ENCODE measurements at regions not wholly inside any gene's neighbourhood (a gene's known extent, or its start where the extent isn't known, plus 50 kb on each side); places are given as distances from the start of the nearest gene placed in this dataset.
"Not testable (repeated sequence)": the region's sequence is repeated elsewhere in the genome, so short reads cannot be mapped to it uniquely, and the experiment has no call there.

DNA sequence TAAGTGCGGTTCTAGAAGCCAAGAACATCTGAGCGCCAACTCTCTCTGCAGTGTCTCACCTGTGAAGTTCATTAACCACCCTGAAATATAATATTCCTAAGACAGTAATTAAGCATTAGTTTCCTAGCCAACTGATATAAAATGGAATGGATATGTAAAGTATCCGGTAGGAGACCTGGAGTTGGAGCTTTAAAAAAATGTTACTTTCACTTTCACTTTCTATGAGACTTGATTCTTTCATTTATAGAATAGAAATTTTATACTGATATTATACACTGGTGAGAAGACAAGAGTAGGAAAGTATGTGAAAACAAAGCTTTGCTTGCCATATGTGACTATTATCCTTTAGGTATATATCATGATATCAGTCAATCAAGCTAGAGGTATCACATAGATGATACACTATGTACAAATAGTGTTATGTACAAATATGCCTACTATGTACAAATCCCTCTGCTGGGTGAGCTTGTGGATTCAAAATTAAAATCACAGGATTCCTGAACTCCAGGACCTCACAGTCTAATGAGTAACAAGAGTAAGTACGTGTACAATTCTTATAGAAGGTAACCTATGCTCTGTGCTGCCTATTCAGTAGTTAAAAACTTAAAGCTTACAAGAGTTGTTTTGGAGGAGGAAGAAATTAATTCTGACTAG lies 934.2 kb downstream of the TTLL7 start:
- FAIRE-seq = no peak

DNA sequence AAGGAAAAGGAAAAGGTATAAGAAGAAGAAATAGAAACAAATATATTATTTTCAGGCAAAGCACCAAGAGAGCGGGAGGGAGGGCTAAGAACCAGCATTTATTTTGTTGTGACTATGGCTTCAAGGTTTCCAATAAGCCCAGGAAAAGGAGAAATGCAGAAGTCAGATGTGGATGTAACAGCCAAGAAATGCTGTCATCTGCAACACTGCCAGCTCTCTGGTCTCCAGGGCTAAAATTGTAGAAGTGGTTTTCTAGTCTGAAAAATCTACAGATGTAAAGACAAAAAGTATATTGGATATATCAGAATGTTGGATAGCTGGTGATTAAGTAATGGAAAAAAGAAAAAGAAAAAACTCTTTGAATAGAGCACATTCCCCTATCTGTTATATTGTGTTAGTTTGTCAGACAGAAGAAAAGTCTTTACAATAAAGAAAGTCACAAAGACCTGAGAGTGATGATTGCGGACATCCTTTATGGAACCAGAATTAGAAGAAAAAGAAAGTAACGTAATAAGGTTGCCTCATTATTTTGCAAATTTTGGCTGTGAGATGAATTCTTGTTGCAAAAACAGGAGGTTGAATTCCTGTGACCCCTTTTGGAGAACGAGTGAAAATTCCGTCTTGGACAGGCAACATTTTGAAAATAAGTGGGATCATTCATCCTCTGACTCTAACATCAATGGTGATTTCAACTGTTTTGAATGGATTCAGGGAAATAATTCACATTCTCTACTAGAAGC lies 938.1 kb downstream of the TTLL7 start:
- FAIRE-seq = no peak

DNA sequence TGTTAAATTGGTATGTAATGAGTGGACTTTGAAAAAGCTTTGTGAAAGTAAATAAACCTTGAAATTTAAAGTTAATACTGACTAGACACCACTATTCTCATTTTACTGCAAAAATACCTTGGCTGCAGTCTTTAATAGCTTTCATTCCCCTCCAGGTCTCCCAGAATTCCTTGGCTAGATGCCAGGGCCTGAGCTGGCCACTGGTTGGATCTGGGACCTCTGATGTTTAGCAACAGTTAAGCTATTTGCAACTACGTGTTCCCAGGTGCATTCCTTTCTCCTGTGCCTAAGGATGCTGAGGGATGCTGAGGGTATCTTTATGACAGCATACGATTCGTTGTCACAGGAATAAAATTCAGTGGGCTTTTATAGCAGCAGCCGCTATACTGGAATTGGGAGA lies 938.7 kb downstream of the TTLL7 start:
- no peak for FAIRE-seq

DNA sequence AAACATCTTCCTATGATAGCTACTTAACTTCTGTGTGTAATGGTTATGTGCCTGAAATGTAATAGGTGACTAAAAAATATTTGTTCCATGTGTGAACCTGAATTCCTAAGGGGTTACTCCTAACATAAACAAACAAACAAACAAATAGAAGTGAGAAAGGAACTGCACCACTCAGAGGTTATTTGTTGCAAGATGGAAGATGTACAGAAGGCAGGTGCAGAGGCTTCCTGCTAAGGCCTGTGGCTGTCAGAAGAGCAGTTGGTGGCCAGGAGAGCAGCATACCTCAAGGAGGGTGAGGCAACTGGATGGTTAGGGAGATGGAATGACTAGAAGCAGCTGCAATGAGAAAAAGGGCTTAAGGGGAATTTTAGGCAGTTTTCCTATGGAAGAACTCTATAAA lies 940.6 kb downstream of the TTLL7 start:
- FAIRE-seq = no peak

DNA sequence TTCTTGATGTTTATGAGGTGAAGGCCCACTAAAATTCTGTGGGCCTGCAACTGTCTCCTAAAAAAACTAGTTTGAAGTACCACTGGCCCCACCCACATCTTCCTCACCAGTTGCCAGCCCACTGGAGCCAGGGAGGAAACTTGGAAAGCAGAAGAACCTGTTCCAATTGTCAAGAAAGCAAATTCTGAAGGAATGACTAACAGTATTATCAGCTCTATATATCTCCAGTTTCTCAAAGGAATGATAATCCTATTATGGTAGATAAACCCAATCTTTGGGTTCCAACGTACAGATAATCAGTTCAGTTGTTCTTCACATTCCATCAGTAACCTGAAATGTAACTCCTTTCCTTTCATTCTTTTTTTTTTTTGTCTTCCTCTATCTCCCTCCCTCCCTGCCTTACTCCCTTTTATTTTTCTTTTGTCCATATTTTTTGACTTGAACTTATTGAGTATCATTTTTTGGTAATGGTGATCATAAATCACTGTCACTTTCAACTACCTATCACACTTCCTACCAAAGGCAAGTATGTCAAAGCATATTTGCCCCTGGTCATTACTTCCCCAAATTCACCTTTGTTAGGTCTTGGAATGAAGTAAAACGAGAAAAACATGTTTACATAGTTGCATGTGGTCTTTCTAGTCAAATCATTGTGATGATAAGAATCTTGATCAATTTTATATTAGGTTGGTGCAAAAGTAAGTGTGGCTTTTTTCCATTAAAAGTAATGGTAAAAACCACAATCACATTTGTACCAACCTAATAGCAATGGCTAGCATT lies 943.4 kb downstream of the TTLL7 start:
- FAIRE-seq = no peak

DNA sequence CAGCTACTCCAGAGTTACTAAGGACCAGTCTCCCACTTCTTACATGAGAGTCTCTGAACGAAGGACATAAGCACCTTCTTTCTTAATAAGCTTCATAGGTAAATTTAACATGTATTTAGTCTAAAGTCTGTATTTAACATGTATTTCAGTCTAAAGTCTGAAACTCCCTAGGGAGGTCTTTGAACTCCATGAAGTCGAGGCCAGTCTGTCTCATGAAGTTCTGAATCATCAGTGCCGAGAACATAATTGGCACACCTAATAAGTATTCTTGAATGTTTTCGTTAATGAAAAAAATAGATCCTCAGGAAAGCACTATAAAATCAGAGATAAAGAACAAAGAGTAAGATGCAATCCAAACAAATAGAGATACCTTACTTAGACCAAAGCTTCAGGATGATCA lies 945.5 kb downstream of the TTLL7 start:
- FAIRE-seq = no peak

DNA sequence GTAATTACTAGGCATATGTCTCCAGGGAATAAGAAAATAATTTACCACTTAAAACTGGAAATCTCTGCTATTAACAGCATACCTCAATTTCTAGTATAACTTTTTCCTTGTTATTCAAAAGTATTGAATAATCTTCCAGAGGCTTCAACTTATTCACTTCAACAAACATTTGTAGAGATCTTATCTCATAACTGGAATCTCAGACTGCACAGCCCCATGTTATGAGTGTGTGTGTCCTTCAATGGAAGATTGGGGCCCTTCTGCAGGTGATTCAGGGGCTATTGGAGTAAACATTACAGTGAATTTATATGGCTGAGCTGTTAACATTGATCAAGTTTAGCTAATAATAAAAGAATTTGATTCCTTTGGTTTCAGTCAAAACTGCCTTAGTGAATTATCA lies 946.1 kb downstream of the TTLL7 start:
- no peak for FAIRE-seq

DNA sequence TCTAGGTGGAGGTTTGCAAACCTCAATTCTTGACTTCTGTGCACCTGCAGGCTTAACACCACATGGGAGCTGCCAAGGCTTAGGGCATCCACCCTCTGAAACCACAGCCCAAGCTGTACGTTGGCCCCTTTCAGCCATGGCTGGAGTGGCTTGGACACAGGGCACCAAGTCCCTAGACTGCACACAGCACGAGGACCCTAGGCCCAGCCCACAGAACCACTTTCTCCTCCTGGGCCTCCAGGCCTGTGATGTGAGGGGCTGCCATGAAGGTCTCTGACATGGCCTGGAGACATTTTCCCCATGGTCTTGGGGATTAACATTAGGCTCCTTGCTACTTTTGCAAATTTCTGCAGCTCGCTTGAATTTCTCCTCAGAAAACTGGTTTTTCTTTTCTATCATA lies 947.9 kb downstream of the TTLL7 start:
- not testable (repeated sequence) for FAIRE-seq

DNA sequence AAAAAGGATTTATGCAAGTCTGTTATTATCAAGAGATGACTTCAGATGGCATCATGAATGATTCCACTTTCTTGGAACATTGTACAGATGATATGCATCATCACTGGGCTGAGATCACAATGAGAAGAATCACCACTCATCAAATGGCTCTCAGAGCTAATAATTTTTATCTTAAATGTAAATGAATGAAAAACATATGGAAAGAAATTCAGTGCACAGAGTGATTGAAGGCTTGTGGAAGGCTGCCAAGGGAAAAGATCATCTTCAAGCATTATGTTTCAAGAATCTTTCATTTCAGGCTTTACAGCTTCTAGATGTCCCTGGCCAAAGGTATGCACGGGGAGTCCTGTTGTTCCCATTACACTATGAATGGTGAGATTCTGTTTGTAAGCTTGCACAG lies 955.7 kb downstream of the TTLL7 start:
- FAIRE-seq = no peak

DNA sequence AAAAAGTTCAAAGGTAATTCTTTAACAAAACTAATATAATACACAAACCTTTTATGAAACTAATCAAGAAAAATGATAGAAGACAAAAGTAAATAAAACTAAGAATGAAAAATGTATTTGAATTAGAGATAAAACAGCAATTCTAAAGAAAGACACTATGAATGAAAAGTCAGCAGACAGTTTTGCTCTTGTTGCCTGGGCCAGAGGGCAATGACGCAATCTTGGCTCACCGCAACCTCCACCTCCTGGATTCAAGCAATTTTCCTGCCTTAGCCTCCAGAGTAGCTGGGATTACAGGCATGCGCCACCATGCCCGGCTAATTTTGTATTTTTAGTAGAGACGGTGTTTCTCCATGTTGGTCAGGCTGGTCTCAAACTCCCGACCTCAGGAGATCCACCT lies 959.8 kb downstream of the TTLL7 start:
- FAIRE-seq = not testable (repeated sequence)

DNA sequence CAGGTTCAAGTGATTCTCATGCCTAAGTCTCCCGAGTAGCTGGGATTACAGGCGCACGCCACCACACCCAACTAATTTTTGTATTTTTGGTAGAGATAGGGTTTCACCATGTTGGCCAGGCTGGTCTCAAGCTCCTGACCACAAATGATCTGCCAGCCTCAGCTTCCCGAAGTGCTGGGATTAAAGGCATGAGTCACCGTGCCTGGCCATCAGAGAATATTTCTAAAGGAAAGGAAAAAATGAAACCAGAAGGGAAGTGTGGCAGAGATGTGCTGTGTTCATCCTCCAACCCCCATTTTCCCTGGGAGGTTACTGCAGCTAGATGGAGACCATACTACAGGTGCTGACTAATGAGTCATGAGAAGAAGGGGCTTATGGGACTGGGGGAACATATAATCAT lies 964.1 kb downstream of the TTLL7 start:
- FAIRE-seq = no peak

DNA sequence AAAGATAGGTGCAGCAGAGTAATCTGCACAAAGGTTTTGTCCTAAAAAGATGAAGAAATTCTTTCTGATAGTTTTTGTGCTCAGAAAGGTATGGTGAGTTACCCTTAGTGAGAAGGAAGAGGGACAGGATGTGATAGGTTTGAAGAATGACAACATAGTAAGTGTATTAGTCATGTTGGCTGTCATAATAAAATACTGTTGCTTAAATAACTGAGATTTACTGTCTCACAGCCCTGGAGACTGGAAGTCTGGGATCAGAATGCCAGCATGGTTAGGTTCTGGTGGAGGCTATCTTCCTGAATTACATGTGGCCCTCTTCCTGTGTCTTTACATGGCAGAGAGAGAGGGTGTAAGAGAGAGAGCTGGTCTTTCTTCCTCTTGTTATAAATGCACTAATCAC lies 965.2 kb downstream of the TTLL7 start:
- no peak for FAIRE-seq

DNA sequence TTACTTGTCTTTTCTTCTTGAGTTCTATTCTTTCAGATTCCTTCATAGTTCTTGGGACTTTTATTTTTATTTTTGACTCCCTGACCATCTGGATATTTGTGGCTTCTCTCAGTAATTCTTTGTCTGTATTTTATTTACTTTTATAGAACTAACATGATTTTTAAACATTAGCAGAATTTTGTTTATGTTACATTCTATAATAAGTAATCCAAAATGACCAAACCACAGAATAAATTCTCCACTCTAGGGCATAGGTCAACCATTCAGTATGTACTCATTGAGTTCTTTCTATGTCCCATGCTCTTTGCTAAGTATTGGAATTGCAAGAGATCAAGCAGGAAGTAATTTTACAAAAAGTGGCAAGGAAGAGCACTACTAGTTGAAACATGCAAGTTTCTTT lies 969.0 kb downstream of the TTLL7 start:
- no peak for FAIRE-seq

DNA sequence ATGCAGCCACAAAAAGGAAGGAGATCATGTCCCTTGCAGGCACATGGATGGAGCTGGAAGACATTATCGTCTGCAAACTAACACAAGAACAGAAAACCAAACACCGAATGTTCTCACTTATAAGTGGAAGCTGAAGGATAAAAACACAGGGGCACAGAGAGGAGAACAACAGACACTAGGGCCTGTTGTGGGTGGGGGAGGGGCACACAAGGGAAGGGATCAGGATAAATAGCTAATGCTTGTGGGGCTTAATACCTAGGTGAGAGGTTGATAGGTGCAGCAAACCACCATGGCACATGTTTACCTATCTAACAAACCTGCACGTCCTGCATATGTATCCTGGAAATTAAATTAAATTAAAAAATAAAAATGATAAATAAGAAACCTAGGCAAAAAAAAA lies 969.9 kb downstream of the TTLL7 start:
- no peak for FAIRE-seq

DNA sequence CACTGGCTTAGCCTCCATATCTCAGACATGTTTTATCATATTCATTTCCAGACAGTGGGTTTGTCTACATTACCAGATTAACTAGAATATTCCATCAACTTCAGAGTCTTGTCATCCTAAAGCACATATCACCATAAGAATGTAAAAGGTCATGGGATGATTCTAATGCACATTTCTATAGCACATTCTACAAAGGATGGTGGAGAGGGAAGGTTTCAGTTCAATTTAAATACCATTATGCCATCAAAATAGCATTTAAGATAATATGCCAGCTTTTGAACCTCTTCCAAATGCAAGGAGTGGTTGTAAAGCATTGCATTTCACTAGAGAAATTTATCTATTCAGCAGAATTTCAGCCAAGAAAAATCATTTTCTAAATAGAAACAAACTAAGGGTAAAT lies 970.5 kb downstream of the TTLL7 start:
- no peak for FAIRE-seq

DNA sequence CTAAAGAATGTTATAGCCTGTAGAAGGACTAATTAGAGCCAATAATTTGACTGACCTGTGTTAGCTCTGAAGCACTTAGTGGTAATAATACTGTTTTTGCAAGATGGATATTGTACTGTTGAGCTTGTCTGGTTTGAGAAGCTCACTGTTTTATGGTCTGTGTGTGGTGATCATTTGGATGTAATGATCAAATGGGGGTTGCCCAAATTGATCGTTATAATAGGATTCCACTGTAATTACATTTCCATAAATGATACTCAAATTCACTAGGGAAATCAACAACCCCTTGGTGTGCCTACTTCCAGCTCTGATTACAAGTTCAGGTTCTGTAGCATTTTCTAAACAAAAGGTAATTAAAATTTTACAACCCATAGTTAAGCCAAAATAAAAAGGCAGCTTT lies 971.4 kb downstream of the TTLL7 start:
- FAIRE-seq = no peak

DNA sequence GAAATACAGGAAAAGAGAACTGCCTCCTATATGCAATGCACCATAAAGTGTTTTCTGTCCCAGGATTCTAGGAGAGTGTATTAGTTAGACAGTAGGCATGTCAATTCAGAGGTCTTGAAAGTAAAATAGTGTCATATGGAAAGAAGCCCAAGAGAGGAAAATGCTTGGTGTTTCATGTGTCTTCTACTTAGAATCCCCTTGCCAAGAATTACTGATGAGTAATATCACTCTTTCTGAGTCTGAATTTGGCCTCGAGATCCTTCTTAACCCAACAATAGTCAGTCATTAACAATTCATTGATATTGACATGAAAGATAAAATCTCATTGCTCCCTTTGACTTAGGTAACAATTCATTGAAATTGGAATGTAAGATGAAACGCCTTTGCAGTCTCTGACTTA lies 972.2 kb downstream of the TTLL7 start:
- no peak for FAIRE-seq

DNA sequence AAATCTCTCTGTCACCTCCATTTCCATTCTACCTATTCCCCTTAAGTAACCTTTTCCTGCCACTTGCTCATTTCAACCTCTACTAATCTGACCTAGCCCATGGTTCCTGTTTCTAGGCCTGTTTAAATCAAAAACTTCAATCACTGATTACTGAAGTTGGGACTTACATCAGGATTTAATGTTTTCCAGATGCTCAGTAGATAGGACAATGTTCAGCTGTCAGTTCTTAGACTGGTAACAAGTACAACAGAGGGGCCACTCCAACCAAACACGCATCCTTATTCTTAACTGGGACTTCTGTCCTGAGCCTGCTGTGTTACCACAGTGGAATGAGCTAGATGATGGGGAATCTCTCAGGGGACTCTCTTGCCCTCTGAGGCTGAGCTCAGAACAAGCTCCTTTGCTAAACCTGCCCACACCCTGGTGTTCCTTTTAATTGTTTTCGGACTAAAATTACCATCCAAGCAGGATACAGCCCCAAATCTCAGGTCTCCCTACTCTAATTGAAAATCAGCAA lies 974.6 kb downstream of the TTLL7 start:
- FAIRE-seq = no peak

DNA sequence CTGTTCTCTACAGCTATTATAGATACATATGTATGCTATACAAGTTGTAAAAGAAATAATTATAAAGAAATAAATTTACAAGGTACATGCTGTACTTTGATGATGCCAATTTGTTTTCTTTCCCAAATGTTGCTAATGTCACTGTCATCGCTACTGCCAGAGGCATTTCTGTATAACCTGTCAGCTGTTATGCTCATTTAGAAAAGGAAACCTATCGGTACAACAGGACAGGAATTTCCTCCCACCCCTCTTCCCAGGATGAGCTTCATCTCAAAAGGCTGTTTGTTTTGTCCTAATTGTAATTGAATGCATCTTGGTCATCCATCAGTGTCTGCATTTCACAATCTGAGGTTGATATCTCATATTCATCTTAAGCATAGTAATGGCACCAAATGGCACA lies 975.7 kb downstream of the TTLL7 start:
- no peak for FAIRE-seq

DNA sequence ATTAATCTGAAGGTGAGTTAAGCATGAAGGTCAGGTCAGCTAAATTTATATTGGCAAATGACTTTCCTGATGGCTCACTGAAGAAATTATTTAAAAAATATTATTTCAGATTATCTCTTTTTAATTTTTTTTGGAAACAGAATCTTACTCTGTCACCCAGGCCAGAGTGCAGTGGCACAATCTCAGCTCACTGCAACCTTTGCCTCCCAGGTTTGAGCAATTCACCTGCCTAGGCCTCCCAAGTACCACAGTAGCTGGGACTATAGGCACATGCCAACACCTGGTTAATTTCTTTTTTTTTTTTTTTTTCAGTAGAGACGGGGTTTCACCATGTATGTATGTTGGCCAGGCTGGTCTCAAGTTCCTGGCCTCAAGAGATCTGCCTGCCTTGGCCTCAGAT lies 976.7 kb downstream of the TTLL7 start:
- no peak for FAIRE-seq

DNA sequence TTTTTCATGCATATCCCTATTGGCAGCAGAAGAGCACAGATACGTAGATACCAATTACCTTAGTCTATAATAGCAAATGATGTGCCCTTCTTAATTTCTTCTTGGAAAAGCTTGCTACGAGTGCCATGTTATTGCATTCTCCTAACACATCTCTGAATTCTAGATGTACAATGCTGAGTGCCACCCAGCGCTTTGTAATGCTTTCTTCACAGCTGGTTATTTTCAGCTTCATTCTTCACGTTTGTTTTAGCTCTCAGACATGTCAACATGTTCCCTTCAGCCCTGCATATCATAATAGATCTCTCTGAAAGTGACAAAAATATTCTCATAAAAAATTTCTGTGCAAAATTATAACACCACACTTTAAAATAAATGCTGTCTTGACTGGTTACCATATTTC lies 981.2 kb downstream of the TTLL7 start:
- FAIRE-seq = no peak

DNA sequence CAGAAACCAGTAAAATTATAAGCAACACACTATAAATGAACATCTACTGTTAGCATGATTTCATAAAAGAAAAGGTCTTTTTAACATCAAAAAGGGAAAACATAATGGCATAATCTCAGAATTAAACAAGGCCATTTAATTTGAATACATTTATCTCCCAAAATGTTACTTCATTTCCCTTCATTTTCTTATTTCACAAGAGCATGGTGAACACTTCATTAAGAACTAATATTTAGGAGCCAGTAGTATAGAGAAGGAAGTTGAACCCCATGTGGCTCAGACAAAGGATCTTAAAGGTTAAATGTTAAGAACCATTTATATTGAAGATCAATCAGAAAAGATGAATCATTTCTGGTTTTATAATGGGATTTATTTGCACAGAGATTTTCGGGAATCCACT lies 981.7 kb downstream of the TTLL7 start:
- FAIRE-seq = no peak

DNA sequence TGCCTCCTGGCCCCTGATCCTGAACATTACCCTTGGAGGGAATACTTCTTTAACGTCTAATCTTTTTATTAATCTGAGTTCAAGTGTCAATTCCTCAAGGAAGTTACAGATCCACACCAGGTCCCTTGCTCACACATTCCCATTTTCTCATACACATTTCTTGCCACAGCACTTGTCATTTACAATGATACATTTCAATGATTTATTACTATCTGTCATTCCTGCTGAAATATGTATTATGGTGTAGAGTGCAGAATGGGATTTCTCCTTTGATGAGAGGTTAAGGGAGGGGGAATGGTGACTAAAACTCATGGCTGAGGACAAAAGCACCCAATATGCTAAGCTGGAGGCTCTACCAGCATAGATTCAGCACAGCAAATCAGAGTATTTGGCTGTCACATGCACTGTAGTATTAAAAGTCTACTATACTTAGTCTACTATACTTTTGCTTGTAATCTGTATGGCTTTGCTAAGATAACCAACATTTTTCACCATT lies 982.5 kb downstream of the TTLL7 start:
- FAIRE-seq = no peak

DNA sequence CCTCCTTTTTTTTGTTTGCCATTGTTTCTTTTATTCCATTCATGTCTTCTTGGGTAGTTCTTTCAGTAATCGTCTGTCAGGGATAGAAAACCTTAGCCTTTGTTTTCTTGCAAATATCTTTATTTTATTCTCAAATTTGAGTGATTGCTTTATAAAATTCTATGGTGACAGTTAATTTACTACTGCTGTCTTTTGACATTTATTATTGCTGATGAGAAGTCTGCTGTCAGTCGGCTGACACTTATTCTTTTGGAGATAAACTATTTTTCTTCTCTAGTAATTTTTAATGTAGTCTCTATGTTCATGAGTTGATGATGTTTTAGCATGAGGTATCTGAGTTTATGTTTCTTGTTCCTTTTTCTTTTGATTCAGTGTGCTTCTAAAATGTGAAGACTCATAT lies 983.8 kb downstream of the TTLL7 start:
- no peak for FAIRE-seq
